Loucy (cell line): ENCODE measurements at regions not wholly inside any gene's neighbourhood (a gene's known extent, or its start where the extent isn't known, plus 50 kb on each side); places are given as distances from the start of the nearest gene placed in this dataset.

Source experiments
- CTCF ChIP-seq: fragments of 200-600 bp; sonication (generic); conservative IDR thresholded peaks from 2 replicates; pipeline ENCODE4 v1.5.1; 2014; ENCODE audit warnings: mild to moderate bottlenecking, antibody characterized with exemption, low read length
- EZH2phosphoT487 ChIP-seq: fragments of 200-600 bp; IDR thresholded peaks from 2 replicates; pipeline ENCODE4 v1.6.1; 2018; ENCODE audit warnings: antibody characterized with exemption, mild to moderate bottlenecking, moderate library complexity, borderline replicate concordance

GRCh38 chr11:70547821-70548670, 149.7 kb downstream of the CTTN start:
- no peak for TF ChIP-seq CTCF
- no peak for TF ChIP-seq EZH2phosphoT487
